GM13977 (cell line): ENCODE measurements at regions not wholly inside any gene's neighbourhood (a gene's known extent, or its start where the extent isn't known, plus 50 kb on each side); places are given as distances from the start of the nearest gene placed in this dataset.

Experiments
- DNase-seq: peaks from one replicate; pipeline ENCODE4 v3.0.0; 2012; ENCODE audit warnings: low spot score
- CTCF ChIP-seq: IDR thresholded peaks from 2 replicates; pipeline ENCODE4 v1.5.1; 2012; ENCODE audit warnings: mild to moderate bottlenecking, control low read depth; ENCODE audit not compliant: insufficient read depth; ENCODE audit errors: extremely low read depth, missing control alignments
- in situ Hi-C: fragments of 300-500 bp; cut with MboI; formaldehyde crosslinking; loops from one replicate; pipeline ENCODE4 v1.12.0; 2022; ENCODE audit warnings: low sequenced_read_pairs, low pct_unique_long_range_greater_than_20kb, mixed read lengths, inconsistent platforms; ENCODE audit not compliant: unreplicated experiment

GRCh38 chr2:234401426-234401825 lies 95.5 kb downstream of the ARL4C start:
- no peak for DNase-seq
- in situ Hi-C loops, result no loop called here
- no peak for TF ChIP-seq CTCF

- TF ChIP-seq CTCF, result no peak
- DNase-seq, result no peak
- in situ Hi-C loops, result no loop called here
These were observed 97.2 kb downstream of the ARL4C start for GRCh38 chr2:234399451-234400246.

- no peak for TF ChIP-seq CTCF
- DNase-seq, result no peak
- in situ Hi-C loops, result no loop called here
These were observed 98.3 kb downstream of the ARL4C start for GRCh38 chr2:234398531-234398930.

GRCh38 chr2:234395891-234396420 lies 100.9 kb downstream of the ARL4C start:
- TF ChIP-seq CTCF, result no peak
- no peak for DNase-seq
- in situ Hi-C loops, result no loop called here

GRCh38 chr2:234394450-234394849 lies 102.4 kb downstream of the ARL4C start:
- in situ Hi-C loops, result no loop called here
- TF ChIP-seq CTCF, result no peak
- DNase-seq, result no peak

- DNase-seq, result no peak
- TF ChIP-seq CTCF, result no peak
- in situ Hi-C loops, result no loop called here
These were observed 103.5 kb downstream of the ARL4C start for GRCh38 chr2:234393354-234393753.
